Lower leg skin (tissue), 4 donors: ENCODE measurements at regions not wholly inside any gene's neighbourhood (a gene's known extent, or its start where the extent isn't known, plus 50 kb on each side); places are given as distances from the start of the nearest gene placed in this dataset.

Source experiments
- DNase-seq, 2 donors: peaks; one replicate each; pipeline ENCODE4 v3.0.0-alpha.2; 2019; ENCODE audit warnings: low spot score in 2 of 2
- H3K4me3 ChIP-seq: fragments of 200-600 bp; sonication (generic); 2 replicates; pipeline ENCODE4 v1.5.1; 2017; ENCODE audit warnings: mild to moderate bottlenecking, low read depth; ENCODE audit not compliant: poor library complexity, severe bottlenecking
- POLR2A ChIP-seq, 2 donors: fragments of 450-650 bp; IDR thresholded peaks; one replicate each; pipeline ENCODE4 v1.6.1; 2016 to 2017; ENCODE audit warnings: antibody characterized with exemption in 2 of 2, mild to moderate bottlenecking in 1 of 2, moderate library complexity in 1 of 2
- WGBS, 2 donors: methylation state at CpG; one replicate each; pipeline ENCODE4 v1.1.5; 2018; 5-methylcytosine and 5-hydroxymethylcytosine counted together
- intact Hi-C: fragments of 100-400 bp; cut with DNase I; formaldehyde crosslinking; loops from one replicate; pipeline ENCODE4 v1.15.0; 2023; ENCODE audit warnings: low total_unique reads
- TF ChIP-seq, protein P1 (sequence below), 3 donors: fragments of 450-650 bp; IDR thresholded peaks; one replicate each; pipeline ENCODE4 v1.5.1; 2016; ENCODE audit warnings: antibody characterized with exemption in 3 of 3, mild to moderate bottlenecking in 3 of 3, moderate library complexity in 2 of 3

DNA sequence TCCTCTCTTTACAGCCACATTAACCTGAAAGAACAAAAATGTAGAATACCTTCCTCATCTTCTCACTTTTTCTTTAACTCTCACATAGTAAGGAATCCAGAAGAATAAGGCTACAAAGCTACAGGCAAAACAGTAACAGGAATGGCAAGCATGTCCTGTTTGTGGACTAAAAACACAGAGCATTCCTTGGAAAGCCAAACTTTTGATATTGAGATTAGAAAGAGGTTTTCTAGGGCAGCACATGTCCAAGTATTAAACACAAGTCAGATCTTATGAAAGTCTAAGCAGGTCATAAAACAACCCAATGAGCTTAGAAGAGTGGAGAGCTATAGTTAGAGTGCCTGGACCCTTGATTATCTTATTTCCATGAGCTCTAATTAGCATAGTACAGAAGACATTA lies 58.2 kb upstream of the FAM9C start:
- no peak overlapping the region for H3K4me3 ChIP-seq
- no peak for DNase-seq
- TF ChIP-seq POLR2A (IDR thresholded peaks at IDR 0.05) = no peak
- TF ChIP-seq, protein P1, sequence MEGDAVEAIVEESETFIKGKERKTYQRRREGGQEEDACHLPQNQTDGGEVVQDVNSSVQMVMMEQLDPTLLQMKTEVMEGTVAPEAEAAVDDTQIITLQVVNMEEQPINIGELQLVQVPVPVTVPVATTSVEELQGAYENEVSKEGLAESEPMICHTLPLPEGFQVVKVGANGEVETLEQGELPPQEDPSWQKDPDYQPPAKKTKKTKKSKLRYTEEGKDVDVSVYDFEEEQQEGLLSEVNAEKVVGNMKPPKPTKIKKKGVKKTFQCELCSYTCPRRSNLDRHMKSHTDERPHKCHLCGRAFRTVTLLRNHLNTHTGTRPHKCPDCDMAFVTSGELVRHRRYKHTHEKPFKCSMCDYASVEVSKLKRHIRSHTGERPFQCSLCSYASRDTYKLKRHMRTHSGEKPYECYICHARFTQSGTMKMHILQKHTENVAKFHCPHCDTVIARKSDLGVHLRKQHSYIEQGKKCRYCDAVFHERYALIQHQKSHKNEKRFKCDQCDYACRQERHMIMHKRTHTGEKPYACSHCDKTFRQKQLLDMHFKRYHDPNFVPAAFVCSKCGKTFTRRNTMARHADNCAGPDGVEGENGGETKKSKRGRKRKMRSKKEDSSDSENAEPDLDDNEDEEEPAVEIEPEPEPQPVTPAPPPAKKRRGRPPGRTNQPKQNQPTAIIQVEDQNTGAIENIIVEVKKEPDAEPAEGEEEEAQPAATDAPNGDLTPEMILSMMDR (IDR thresholded peaks at IDR 0.05) = no peak
- intact Hi-C loops = no loop called here

- TF ChIP-seq, protein P1 (IDR thresholded peaks at IDR 0.05) = no peak
- intact Hi-C loops = no loop called here
- peak; percentile 76 to 91 for DNase-seq
- 22 to 39% methylated on average over 9 of the region's 9 CpGs for WGBS, 2 donors
- no peak overlapping the region for H3K4me3 ChIP-seq
Observed at GRCh38 chrX:13101441-13102139, 57.2 kb upstream of the FAM9C start.

GRCh38 chrX:13099121-13099520 lies 54.7 kb upstream of the FAM9C start:
- TF ChIP-seq POLR2A (IDR thresholded peaks at IDR 0.05) = no peak
- TF ChIP-seq, protein P1 (IDR thresholded peaks at IDR 0.05) = no peak
- H3K4me3 ChIP-seq = no peak overlapping the region
- intact Hi-C loops = no loop called here
- DNase-seq = no peak

DNA sequence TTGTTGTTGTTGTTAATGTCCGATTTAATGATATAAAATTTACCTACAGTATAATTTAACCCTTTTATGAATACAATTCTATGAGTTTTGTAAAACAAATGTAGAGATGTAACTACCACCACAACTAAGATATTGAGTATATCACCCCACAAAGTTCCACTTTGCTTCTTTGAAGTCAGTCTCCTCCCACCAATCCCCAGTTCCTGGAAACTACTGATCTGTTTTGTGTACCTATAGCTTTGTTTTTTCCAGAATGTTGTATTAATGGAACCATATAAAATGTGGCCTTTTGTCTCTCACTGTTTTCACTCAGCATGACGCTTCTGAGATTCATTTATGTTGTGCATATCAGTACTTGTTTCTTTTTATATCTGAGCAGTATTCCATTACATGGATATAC lies 52.3 kb upstream of the FAM9C start:
- 81 to 98% methylated on average over 2 of the region's 2 CpGs for WGBS, 2 donors
- TF ChIP-seq, protein P1 (IDR thresholded peaks at IDR 0.05) = no peak
- no peak for TF ChIP-seq POLR2A (IDR thresholded peaks at IDR 0.05)
- intact Hi-C loops = no loop called here
- no peak overlapping the region for H3K4me3 ChIP-seq
- DNase-seq = no peak

- 71 to 80% methylated on average over 4 of the region's 4 CpGs for WGBS, 2 donors
- no peak for TF ChIP-seq POLR2A (IDR thresholded peaks at IDR 0.05)
- no peak overlapping the region for H3K4me3 ChIP-seq
- intact Hi-C loops = no loop called here
- DNase-seq = no peak
Observed at GRCh38 chrX:13094828-13095341, 50.5 kb upstream of the FAM9C start.

GRCh38 chrX:13094374-13094773 lies 50.0 kb upstream of the FAM9C start:
- H3K4me3 ChIP-seq = no peak overlapping the region
- intact Hi-C loops = no loop called here
- TF ChIP-seq, protein P1 (IDR thresholded peaks at IDR 0.05) = no peak
- DNase-seq = no peak
